ENCODE measurements at regions not wholly inside any gene's neighbourhood (a gene's known extent, or its start where the extent isn't known, plus 50 kb on each side); places are given as distances from the start of the nearest gene placed in this dataset.

GRCh38 chr1:106954661-106955229, 101.7 kb upstream of the PRMT6 start:
- H4K8ac ChIP-seq (ENCODE audit: low read depth, low read length) = no peak overlapping the region
- H2AK5ac ChIP-seq (ENCODE audit: low read length) = no peak overlapping the region
- no peaks in the 10 kb centered on the region for H3K36me3 ChIP-seq (ENCODE audit: control insufficient read depth in 1 of 2, insufficient read depth in 2 of 2, low read length in 2 of 2)

GRCh38 chr1:106956721-106957120, 99.8 kb upstream of the PRMT6 start:
- Histone ChIP-seq H3K79me1 (ENCODE audit: low read length) (no peaks in the 10 kb centered on the region), H2BK120ac (ENCODE audit: insufficient read depth, low read length, poor library complexity) (no peak overlapping the region), H3K18ac (ENCODE audit: low read length) (no peak overlapping the region), H2BK5ac (ENCODE audit: low read depth, low read length, poor library complexity) (no peak overlapping the region), H2BK12ac (ENCODE audit: low read length) (no peak overlapping the region), H3K4me1 (ENCODE audit: control insufficient read depth in 1 of 2, insufficient read depth in 2 of 2, low read length in 2 of 2) (no peaks in the 10 kb centered on the region), H3K9ac (ENCODE audit: low read length) (no peak overlapping the region), H4K8ac (ENCODE audit: low read depth, low read length) (no peak overlapping the region), H2AK5ac (ENCODE audit: low read length) (no peak overlapping the region), H3K36me3 (ENCODE audit: control insufficient read depth in 1 of 2, insufficient read depth in 2 of 2, low read length in 2 of 2) (no peaks in the 10 kb centered on the region), H2AFZ (ENCODE audit: insufficient read depth, low read length, poor library complexity) (no peak overlapping the region), H3K14ac (ENCODE audit: low read length) (no peak overlapping the region), H4K12ac (ENCODE audit: low read depth, low read length) (no peak overlapping the region), H3K79me2 (ENCODE audit: control insufficient read depth, insufficient read depth, low read length, poor library complexity) (no peaks in the 10 kb centered on the region), H3K4me3 (ENCODE audit: low read depth, low read length) (no peak overlapping the region), H3K23ac (ENCODE audit: low read length) (no peak overlapping the region), H4K91ac (ENCODE audit: low read depth, low read length) (no peak overlapping the region), H3K4me2 (ENCODE audit: low read length) (no peak overlapping the region), H3K9me3 (ENCODE audit: insufficient read depth, low read depth, low read length) (no peaks in the 10 kb centered on the region), H3K4ac (ENCODE audit: low read depth, low read length) (no peak overlapping the region), H3K27me3 (ENCODE audit: insufficient read depth, low read length) (no peaks in the 10 kb centered on the region), H3K27ac (ENCODE audit: low read depth, low read length) (no peak overlapping the region)
- DNase-seq = no peak
- WGBS (ENCODE audit: extremely low coverage, insufficient coverage, insufficient read length) = no CpG with 5 or more reads among the region's 1 CpG

More at GRCh38 chr1:106954661-106955229, 101.7 kb upstream of the PRMT6 start:
- Histone ChIP-seq H2BK5ac (ENCODE audit: low read depth, low read length, poor library complexity) (no peak overlapping the region), H3K4me2 (ENCODE audit: low read length) (no peak overlapping the region), H2AFZ (ENCODE audit: insufficient read depth, low read length, poor library complexity) (no peak overlapping the region), H3K18ac (ENCODE audit: low read length) (no peak overlapping the region), H3K27ac (ENCODE audit: low read depth, low read length) (no peak overlapping the region), H3K4me3 (ENCODE audit: low read depth, low read length) (no peak overlapping the region), H3K14ac (ENCODE audit: low read length) (no peak overlapping the region), H4K91ac (ENCODE audit: low read depth, low read length) (no peak overlapping the region), H3K27me3 (ENCODE audit: insufficient read depth, low read length) (no peaks in the 10 kb centered on the region), H3K23ac (ENCODE audit: low read length) (no peak overlapping the region), H3K9me3 (ENCODE audit: insufficient read depth, low read depth, low read length) (no peaks in the 10 kb centered on the region), H2BK12ac (ENCODE audit: low read length) (no peak overlapping the region), H4K12ac (ENCODE audit: low read depth, low read length) (no peak overlapping the region), H3K79me2 (ENCODE audit: control insufficient read depth, insufficient read depth, low read length, poor library complexity) (no peaks in the 10 kb centered on the region), H3K79me1 (ENCODE audit: low read length) (no peaks in the 10 kb centered on the region), H3K9ac (ENCODE audit: low read length) (no peak overlapping the region), H3K4me1 (ENCODE audit: control insufficient read depth in 1 of 2, insufficient read depth in 2 of 2, low read length in 2 of 2) (peaks cover 3 to 4% of the 10 kb centered on the region in 2 experiments), H3K4ac (ENCODE audit: low read depth, low read length) (no peak overlapping the region), H2BK120ac (ENCODE audit: insufficient read depth, low read length, poor library complexity) (no peak overlapping the region)
- no peak for DNase-seq

GRCh38 chr1:106957795-106958194, 98.7 kb upstream of the PRMT6 start:
- Histone ChIP-seq H2AFZ (ENCODE audit: insufficient read depth, low read length, poor library complexity) (no peak overlapping the region), H4K91ac (ENCODE audit: low read depth, low read length) (no peak overlapping the region), H3K27me3 (ENCODE audit: insufficient read depth, low read length) (no peaks in the 10 kb centered on the region), H3K23ac (ENCODE audit: low read length) (no peak overlapping the region), H3K4me2 (ENCODE audit: low read length) (no peak overlapping the region), H3K9ac (ENCODE audit: low read length) (no peak overlapping the region), H4K8ac (ENCODE audit: low read depth, low read length) (no peak overlapping the region), H4K12ac (ENCODE audit: low read depth, low read length) (no peak overlapping the region), H3K9me3 (ENCODE audit: insufficient read depth, low read depth, low read length) (no peaks in the 10 kb centered on the region), H3K79me1 (ENCODE audit: low read length) (no peaks in the 10 kb centered on the region), H3K14ac (ENCODE audit: low read length) (no peak overlapping the region), H3K79me2 (ENCODE audit: control insufficient read depth, insufficient read depth, low read length, poor library complexity) (no peaks in the 10 kb centered on the region), H3K4me1 (ENCODE audit: control insufficient read depth in 1 of 2, insufficient read depth in 2 of 2, low read length in 2 of 2) (no peaks in the 10 kb centered on the region), H3K18ac (ENCODE audit: low read length) (no peak overlapping the region), H2BK12ac (ENCODE audit: low read length) (no peak overlapping the region), H2BK5ac (ENCODE audit: low read depth, low read length, poor library complexity) (no peak overlapping the region), H2BK120ac (ENCODE audit: insufficient read depth, low read length, poor library complexity) (no peak overlapping the region), H3K36me3 (ENCODE audit: control insufficient read depth in 1 of 2, insufficient read depth in 2 of 2, low read length in 2 of 2) (no peaks in the 10 kb centered on the region), H3K4ac (ENCODE audit: low read depth, low read length) (no peak overlapping the region), H3K27ac (ENCODE audit: low read depth, low read length) (no peak overlapping the region), H2AK5ac (ENCODE audit: low read length) (no peak overlapping the region), H3K4me3 (ENCODE audit: low read depth, low read length) (no peak overlapping the region)
- DNase-seq = no peak
- no CpG with 5 or more reads among the region's 3 CpGs for WGBS (ENCODE audit: extremely low coverage, insufficient coverage, insufficient read length)

GRCh38 chr1:106960412-106960811, 96.1 kb upstream of the PRMT6 start:
- no peak overlapping the region for H4K91ac ChIP-seq (ENCODE audit: low read depth, low read length)
- no peak overlapping the region for H4K12ac ChIP-seq (ENCODE audit: low read depth, low read length)
- H3K4me2 ChIP-seq (ENCODE audit: low read length) = no peak overlapping the region
- no peak overlapping the region for H3K4me3 ChIP-seq (ENCODE audit: low read depth, low read length)
- no peak overlapping the region for H3K27ac ChIP-seq (ENCODE audit: low read depth, low read length)
- H2AFZ ChIP-seq (ENCODE audit: insufficient read depth, low read length, poor library complexity) = no peak overlapping the region
- H2AK5ac ChIP-seq (ENCODE audit: low read length) = no peak overlapping the region
- H2BK120ac ChIP-seq (ENCODE audit: insufficient read depth, low read length, poor library complexity) = no peak overlapping the region
- no peaks in the 10 kb centered on the region for H3K4me1 ChIP-seq (ENCODE audit: control insufficient read depth in 1 of 2, insufficient read depth in 2 of 2, low read length in 2 of 2)
- H3K79me2 ChIP-seq (ENCODE audit: control insufficient read depth, insufficient read depth, low read length, poor library complexity) = no peaks in the 10 kb centered on the region
- no peak overlapping the region for H3K9ac ChIP-seq (ENCODE audit: low read length)
- no CpG with 5 or more reads among the region's 4 CpGs for WGBS (ENCODE audit: extremely low coverage, insufficient coverage, insufficient read length)
- H2BK5ac ChIP-seq (ENCODE audit: low read depth, low read length, poor library complexity) = no peak overlapping the region
- no peaks in the 10 kb centered on the region for H3K9me3 ChIP-seq (ENCODE audit: insufficient read depth, low read depth, low read length)
- no peaks in the 10 kb centered on the region for H3K79me1 ChIP-seq (ENCODE audit: low read length)
- no peak overlapping the region for H3K18ac ChIP-seq (ENCODE audit: low read length)
- H3K4ac ChIP-seq (ENCODE audit: low read depth, low read length) = no peak overlapping the region
- H4K8ac ChIP-seq (ENCODE audit: low read depth, low read length) = no peak overlapping the region
- DNase-seq = no peak
- H3K14ac ChIP-seq (ENCODE audit: low read length) = no peak overlapping the region
- H3K36me3 ChIP-seq (ENCODE audit: control insufficient read depth in 1 of 2, insufficient read depth in 2 of 2, low read length in 2 of 2) = no peaks in the 10 kb centered on the region
- H3K23ac ChIP-seq (ENCODE audit: low read length) = no peak overlapping the region
- no peak overlapping the region for H2BK12ac ChIP-seq (ENCODE audit: low read length)
- no peaks in the 10 kb centered on the region for H3K27me3 ChIP-seq (ENCODE audit: insufficient read depth, low read length)

Measured in trophoblast cell (in vitro differentiated cells and primary cell).